PC-3 (cell line): ENCODE measurements at regions not wholly inside any gene's neighbourhood (a gene's known extent, or its start where the extent isn't known, plus 50 kb on each side); places are given as distances from the start of the nearest gene placed in this dataset.

Experiments used
- EZH2 ChIP-seq: fragments of 300-600 bp; sonication (generic); IDR thresholded peaks from one replicate; pipeline ENCODE4 v1.6.1; 2017; ENCODE audit warnings: antibody characterized with exemption, mild to moderate bottlenecking, low read length; ENCODE audit not compliant: unreplicated experiment
- TF ChIP-seq, protein P1 (sequence below): fragments of 300-600 bp; sonication (generic); conservative IDR thresholded peaks from 2 replicates; pipeline ENCODE4 v1.5.1; 2017; ENCODE audit warnings: antibody characterized with exemption, low read depth, mild to moderate bottlenecking, low read length

DNA sequence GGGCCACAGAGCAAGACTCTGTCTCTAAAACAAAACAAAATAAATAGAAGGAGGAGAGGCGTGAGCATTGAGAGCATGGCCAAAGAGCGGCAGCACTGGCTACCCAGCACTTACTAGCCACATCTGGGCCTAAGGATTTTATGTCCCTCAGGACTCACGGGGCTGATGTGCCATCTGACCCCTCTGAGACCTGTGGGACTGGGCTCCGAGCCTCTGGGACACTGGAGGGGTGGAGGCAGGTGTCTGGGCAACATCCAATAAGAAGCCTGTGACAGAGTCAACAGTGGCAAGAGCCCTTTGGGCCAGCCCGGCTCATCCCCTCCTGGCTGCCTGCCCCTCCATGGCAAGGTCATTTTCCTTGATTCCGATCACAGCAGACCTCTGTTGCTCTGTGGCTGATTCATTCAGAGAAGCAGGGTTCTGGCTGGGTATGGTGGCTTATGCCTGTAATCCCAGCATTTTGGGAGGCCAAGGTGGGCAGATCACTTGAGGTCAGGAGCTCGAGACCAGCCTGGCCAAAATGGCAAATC lies 60.7 kb downstream of the RRM2 start:
- TF ChIP-seq, protein P1, sequence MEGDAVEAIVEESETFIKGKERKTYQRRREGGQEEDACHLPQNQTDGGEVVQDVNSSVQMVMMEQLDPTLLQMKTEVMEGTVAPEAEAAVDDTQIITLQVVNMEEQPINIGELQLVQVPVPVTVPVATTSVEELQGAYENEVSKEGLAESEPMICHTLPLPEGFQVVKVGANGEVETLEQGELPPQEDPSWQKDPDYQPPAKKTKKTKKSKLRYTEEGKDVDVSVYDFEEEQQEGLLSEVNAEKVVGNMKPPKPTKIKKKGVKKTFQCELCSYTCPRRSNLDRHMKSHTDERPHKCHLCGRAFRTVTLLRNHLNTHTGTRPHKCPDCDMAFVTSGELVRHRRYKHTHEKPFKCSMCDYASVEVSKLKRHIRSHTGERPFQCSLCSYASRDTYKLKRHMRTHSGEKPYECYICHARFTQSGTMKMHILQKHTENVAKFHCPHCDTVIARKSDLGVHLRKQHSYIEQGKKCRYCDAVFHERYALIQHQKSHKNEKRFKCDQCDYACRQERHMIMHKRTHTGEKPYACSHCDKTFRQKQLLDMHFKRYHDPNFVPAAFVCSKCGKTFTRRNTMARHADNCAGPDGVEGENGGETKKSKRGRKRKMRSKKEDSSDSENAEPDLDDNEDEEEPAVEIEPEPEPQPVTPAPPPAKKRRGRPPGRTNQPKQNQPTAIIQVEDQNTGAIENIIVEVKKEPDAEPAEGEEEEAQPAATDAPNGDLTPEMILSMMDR: no peak
- TF ChIP-seq EZH2: no peak
